ENCODE measurements at regions not wholly inside any gene's neighbourhood (a gene's known extent, or its start where the extent isn't known, plus 50 kb on each side); places are given as distances from the start of the nearest gene placed in this dataset.

DNA sequence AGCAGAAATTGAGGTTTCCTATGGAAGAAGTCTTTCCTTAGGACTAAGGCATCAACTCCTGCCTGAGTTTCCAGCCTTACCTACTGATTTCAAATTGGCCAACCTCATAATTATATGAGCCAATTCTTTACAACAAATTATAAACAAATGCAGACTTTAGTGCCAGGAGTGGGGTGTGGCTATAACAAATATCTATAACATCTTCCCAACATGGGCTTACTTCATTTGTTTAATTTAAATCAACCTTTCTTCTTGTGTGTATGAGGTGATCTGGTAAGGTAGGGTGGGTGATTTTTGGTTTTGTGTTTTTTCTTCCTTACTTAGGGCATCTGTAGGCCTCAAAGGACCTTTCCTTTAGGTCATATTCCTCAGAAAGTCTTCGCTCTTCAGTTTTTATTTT lies 354.9 kb downstream of the SHANK2 start:
- TF ChIP-seq, protein P1, sequence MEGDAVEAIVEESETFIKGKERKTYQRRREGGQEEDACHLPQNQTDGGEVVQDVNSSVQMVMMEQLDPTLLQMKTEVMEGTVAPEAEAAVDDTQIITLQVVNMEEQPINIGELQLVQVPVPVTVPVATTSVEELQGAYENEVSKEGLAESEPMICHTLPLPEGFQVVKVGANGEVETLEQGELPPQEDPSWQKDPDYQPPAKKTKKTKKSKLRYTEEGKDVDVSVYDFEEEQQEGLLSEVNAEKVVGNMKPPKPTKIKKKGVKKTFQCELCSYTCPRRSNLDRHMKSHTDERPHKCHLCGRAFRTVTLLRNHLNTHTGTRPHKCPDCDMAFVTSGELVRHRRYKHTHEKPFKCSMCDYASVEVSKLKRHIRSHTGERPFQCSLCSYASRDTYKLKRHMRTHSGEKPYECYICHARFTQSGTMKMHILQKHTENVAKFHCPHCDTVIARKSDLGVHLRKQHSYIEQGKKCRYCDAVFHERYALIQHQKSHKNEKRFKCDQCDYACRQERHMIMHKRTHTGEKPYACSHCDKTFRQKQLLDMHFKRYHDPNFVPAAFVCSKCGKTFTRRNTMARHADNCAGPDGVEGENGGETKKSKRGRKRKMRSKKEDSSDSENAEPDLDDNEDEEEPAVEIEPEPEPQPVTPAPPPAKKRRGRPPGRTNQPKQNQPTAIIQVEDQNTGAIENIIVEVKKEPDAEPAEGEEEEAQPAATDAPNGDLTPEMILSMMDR (IDR thresholded peaks at IDR 0.05; ENCODE audit: insufficient read depth, low read depth, low read length) = no peak
- TF ChIP-seq EZH2 (IDR thresholded peaks at IDR 0.05; ENCODE audit: insufficient read depth, low read length) = no peak
